MM.1S (cell line): ENCODE measurements at regions not wholly inside any gene's neighbourhood (a gene's known extent, or its start where the extent isn't known, plus 50 kb on each side); places are given as distances from the start of the nearest gene placed in this dataset.

ENCODE experiments used
- DNase-seq: peaks from one replicate; pipeline ENCODE4 v3.0.0-alpha.2; 2015
- H2AFZ ChIP-seq: fragments of 300-600 bp; sonication (generic); 2 replicates; pipeline ENCODE4 v1.6.0; 2016; ENCODE audit warnings: antibody characterized with exemption, low read length
- H3F3A ChIP-seq: fragments of 300-600 bp; sonication (generic); 2 replicates; pipeline ENCODE4 v1.6.1; 2016; ENCODE audit warnings: mild to moderate bottlenecking, antibody characterized with exemption, low read length, moderate library complexity, mixed read lengths; ENCODE audit not compliant: insufficient read depth
- H3K27ac ChIP-seq: fragments of 300-600 bp; sonication (generic); 2 replicates; pipeline ENCODE4 v1.5.1; 2016; ENCODE audit warnings: mild to moderate bottlenecking, low read length
- H3K27me3 ChIP-seq: fragments of 300-600 bp; sonication (generic); replicated peaks from 2 replicates; pipeline ENCODE4 v1.6.0; 2016; ENCODE audit warnings: low read length; ENCODE audit not compliant: insufficient read depth
- H3K36me3 ChIP-seq: fragments of 300-600 bp; sonication (generic); replicated peaks from 2 replicates; pipeline ENCODE4 v1.6.1; 2016; ENCODE audit warnings: mild to moderate bottlenecking, low read length, mixed read lengths; ENCODE audit not compliant: insufficient read depth
- H3K4me1 ChIP-seq: fragments of 300-600 bp; sonication (generic); 2 replicates; pipeline ENCODE4 v1.6.1; 2016; ENCODE audit warnings: low read length, mixed read lengths
- H3K4me2 ChIP-seq: fragments of 300-600 bp; sonication (generic); 2 replicates; pipeline ENCODE4 v1.6.0; 2016; ENCODE audit warnings: low read depth, low read length
- H3K4me3 ChIP-seq: fragments of 300-600 bp; sonication (generic); 2 replicates; pipeline ENCODE4 v1.5.1; 2016; ENCODE audit warnings: low read length, mixed read lengths
- H3K79me2 ChIP-seq: fragments of 300-600 bp; sonication (generic); 2 replicates; pipeline ENCODE4 v1.6.1; 2016; ENCODE audit warnings: mixed run types, low read length, mixed read lengths
- H3K9ac ChIP-seq: fragments of 300-600 bp; sonication (generic); 2 replicates; pipeline ENCODE4 v1.6.1; 2016; ENCODE audit warnings: low read length, mixed read lengths
- H3K9me2 ChIP-seq: fragments of 300-600 bp; sonication (generic); replicated peaks from 2 replicates; pipeline ENCODE4 v1.6.1; 2016; ENCODE audit warnings: mild to moderate bottlenecking, low read length, mixed read lengths; ENCODE audit not compliant: insufficient read depth
- H3K9me3 ChIP-seq: fragments of 300-600 bp; sonication (generic); replicated peaks from 2 replicates; pipeline ENCODE4 v1.6.1; 2016; ENCODE audit warnings: mild to moderate bottlenecking, low read length, mixed read lengths; ENCODE audit not compliant: insufficient read depth
- H4K20me1 ChIP-seq: fragments of 300-600 bp; sonication (generic); 2 replicates; pipeline ENCODE4 v1.6.1; 2016; ENCODE audit warnings: mild to moderate bottlenecking, low read length, moderate library complexity, mixed read lengths; ENCODE audit not compliant: insufficient read depth
- EZH2 ChIP-seq: fragments of 300-600 bp; sonication (generic); optimal IDR thresholded peaks from 2 replicates; pipeline ENCODE3; 2017; ENCODE audit warnings: low read depth, mild to moderate bottlenecking, antibody characterized with exemption, low read length, mixed read lengths
- EZH2phosphoT487 ChIP-seq: fragments of 300-600 bp; sonication (generic); IDR thresholded peaks from 2 replicates; pipeline ENCODE4 v1.6.1; 2018; ENCODE audit warnings: antibody characterized with exemption, low read length
- TF ChIP-seq, protein P1 (sequence below): fragments of 300-600 bp; sonication (generic); IDR thresholded peaks from 2 replicates; pipeline ENCODE4 v1.5.1; 2016; ENCODE audit warnings: antibody characterized with exemption, low read length, mixed read lengths

GRCh38 chr6:63437058-63437457 is 117.3 kb upstream of the LGSN start:
- no peaks in the 10 kb centered on the region for H3K79me2 ChIP-seq
- H3K4me3 ChIP-seq = no peak overlapping the region
- H3K9me3 ChIP-seq = no peaks in the 10 kb centered on the region
- H3K27ac ChIP-seq = no peak overlapping the region
- H3K4me2 ChIP-seq = no peak overlapping the region
- H3K27me3 ChIP-seq = no peaks in the 10 kb centered on the region
- H3K4me1 ChIP-seq = no peaks in the 10 kb centered on the region
- no peak for DNase-seq
- no peaks in the 10 kb centered on the region for H3F3A ChIP-seq
- no peak overlapping the region for H2AFZ ChIP-seq
- no peak overlapping the region for H3K9ac ChIP-seq
- H4K20me1 ChIP-seq = no peaks in the 10 kb centered on the region
- no peaks in the 10 kb centered on the region for H3K9me2 ChIP-seq
- TF ChIP-seq EZH2 = no peak
- TF ChIP-seq, protein P1, sequence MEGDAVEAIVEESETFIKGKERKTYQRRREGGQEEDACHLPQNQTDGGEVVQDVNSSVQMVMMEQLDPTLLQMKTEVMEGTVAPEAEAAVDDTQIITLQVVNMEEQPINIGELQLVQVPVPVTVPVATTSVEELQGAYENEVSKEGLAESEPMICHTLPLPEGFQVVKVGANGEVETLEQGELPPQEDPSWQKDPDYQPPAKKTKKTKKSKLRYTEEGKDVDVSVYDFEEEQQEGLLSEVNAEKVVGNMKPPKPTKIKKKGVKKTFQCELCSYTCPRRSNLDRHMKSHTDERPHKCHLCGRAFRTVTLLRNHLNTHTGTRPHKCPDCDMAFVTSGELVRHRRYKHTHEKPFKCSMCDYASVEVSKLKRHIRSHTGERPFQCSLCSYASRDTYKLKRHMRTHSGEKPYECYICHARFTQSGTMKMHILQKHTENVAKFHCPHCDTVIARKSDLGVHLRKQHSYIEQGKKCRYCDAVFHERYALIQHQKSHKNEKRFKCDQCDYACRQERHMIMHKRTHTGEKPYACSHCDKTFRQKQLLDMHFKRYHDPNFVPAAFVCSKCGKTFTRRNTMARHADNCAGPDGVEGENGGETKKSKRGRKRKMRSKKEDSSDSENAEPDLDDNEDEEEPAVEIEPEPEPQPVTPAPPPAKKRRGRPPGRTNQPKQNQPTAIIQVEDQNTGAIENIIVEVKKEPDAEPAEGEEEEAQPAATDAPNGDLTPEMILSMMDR = no peak
- no peak for TF ChIP-seq EZH2phosphoT487
- no peaks in the 10 kb centered on the region for H3K36me3 ChIP-seq

DNA sequence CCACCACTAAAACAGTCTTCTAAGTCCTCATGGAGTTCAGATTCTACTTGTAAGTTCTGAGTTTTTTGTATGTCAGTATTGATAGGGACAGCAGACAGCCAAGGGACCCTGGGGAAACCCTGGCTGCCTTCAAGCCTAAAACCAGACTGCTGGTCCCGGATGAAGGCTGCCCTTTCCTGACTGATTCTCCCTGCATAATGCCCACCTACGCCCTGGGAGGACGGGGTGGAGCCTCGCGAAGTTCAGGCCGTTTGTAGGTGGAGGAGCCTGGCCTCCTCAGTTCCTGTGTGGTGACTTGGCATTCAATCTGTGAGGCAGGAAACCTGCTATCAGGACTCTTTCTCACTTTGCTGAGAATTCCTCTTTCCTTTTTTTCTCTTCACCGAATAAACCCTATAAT is 120.3 kb upstream of the LGSN start:
- Histone ChIP-seq H3F3A (no peaks in the 10 kb centered on the region), H3K79me2 (no peaks in the 10 kb centered on the region), H3K4me2 (no peak overlapping the region), H3K9me3 (no peaks in the 10 kb centered on the region), H3K4me3 (no peak overlapping the region), H3K36me3 (no peaks in the 10 kb centered on the region), H3K27ac (no peak overlapping the region), H2AFZ (no peak overlapping the region), H3K9me2 (no peaks in the 10 kb centered on the region), H3K9ac (no peak overlapping the region), H4K20me1 (no peaks in the 10 kb centered on the region), H3K4me1 (no peaks in the 10 kb centered on the region), H3K27me3 (no peaks in the 10 kb centered on the region)
- no peak for TF ChIP-seq EZH2
- TF ChIP-seq EZH2phosphoT487 = no peak
- TF ChIP-seq, protein P1 = no peak
- no peak for DNase-seq

DNA sequence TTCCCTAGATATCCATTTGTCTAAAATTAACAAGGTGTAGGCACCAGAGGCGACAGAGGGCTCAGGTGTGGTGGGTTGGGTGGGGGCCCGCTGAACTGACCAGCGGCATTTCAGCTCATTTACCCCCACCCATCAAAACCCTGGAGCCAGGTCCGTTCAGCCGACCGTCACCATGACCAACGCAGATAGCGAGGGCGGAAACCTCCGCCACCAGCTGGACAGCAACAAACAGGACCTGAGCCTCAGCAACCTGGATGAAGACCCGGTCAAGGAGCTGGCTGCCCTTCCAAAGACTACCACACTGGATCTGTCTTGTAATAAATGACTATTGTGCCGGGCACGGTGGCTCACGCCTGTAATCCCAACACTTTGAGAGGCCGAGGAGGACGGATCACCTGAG is 120.8 kb upstream of the LGSN start:
- no peaks in the 10 kb centered on the region for H3K36me3 ChIP-seq
- TF ChIP-seq EZH2phosphoT487 (no peak), EZH2 (no peak)
- TF ChIP-seq, protein P1 = no peak
- H3K4me3 ChIP-seq = no peak overlapping the region
- H3K9me3 ChIP-seq = no peaks in the 10 kb centered on the region
- no peak for DNase-seq
- no peak overlapping the region for H3K27ac ChIP-seq
- H2AFZ ChIP-seq = no peak overlapping the region
- H3K4me1 ChIP-seq = no peaks in the 10 kb centered on the region
- H3K79me2 ChIP-seq = no peaks in the 10 kb centered on the region
- H4K20me1 ChIP-seq = no peaks in the 10 kb centered on the region
- H3F3A ChIP-seq = no peaks in the 10 kb centered on the region
- no peaks in the 10 kb centered on the region for H3K9me2 ChIP-seq
- H3K4me2 ChIP-seq = no peak overlapping the region
- no peak overlapping the region for H3K9ac ChIP-seq
- H3K27me3 ChIP-seq = no peaks in the 10 kb centered on the region
